LNCaP clone FGC (cell line): ENCODE measurements at regions not wholly inside any gene's neighbourhood (a gene's known extent, or its start where the extent isn't known, plus 50 kb on each side); places are given as distances from the start of the nearest gene placed in this dataset.

ENCODE experiments used
- DNase-seq: peaks from one replicate; pipeline ENCODE4 v3.0.0-alpha.2; 2011; ENCODE audit warnings: low read depth
- H3K4me3 ChIP-seq: 2 replicates; pipeline ENCODE4 v1.5.1; 2011; ENCODE audit warnings: mild to moderate bottlenecking, low read depth, low read length, control low read depth
- CTCF ChIP-seq: IDR thresholded peaks from 2 replicates; pipeline ENCODE4 v1.5.1; 2012; ENCODE audit warnings: mild to moderate bottlenecking; ENCODE audit not compliant: control insufficient read depth, insufficient read depth; ENCODE audit errors: extremely low read depth

- TF ChIP-seq CTCF, result no peak
- no peak for DNase-seq
- H3K4me3 ChIP-seq, result no peak overlapping the region
Observed at GRCh38 chr15:52994290-52994689, 204.2 kb upstream of the ONECUT1 start.

GRCh38 chr15:52984507-52984906 lies 194.4 kb upstream of the ONECUT1 start:
- no peak for TF ChIP-seq CTCF
- H3K4me3 ChIP-seq, result no peak overlapping the region
- no peak for DNase-seq

GRCh38 chr15:52980446-52980845 lies 190.3 kb upstream of the ONECUT1 start:
- no peak overlapping the region for H3K4me3 ChIP-seq
- no peak for TF ChIP-seq CTCF
- DNase-seq, result no peak

GRCh38 chr15:52976516-52977075 lies 186.5 kb upstream of the ONECUT1 start:
- TF ChIP-seq CTCF, result no peak
- H3K4me3 ChIP-seq, result no peak overlapping the region
- no peak for DNase-seq

GRCh38 chr15:52975941-52976449 lies 185.9 kb upstream of the ONECUT1 start:
- no peak for TF ChIP-seq CTCF
- H3K4me3 ChIP-seq, result no peak overlapping the region
- DNase-seq, result peak; percentile 33

- no peak overlapping the region for H3K4me3 ChIP-seq
- no peak for TF ChIP-seq CTCF
- DNase-seq, result no peak
Observed at GRCh38 chr15:52963865-52964264, 173.7 kb upstream of the ONECUT1 start.

- H3K4me3 ChIP-seq, result no peak overlapping the region
- 0 out of 2 replicates have a peak, but pooled peaks have one; percentile 22 for TF ChIP-seq CTCF
- no peak for DNase-seq
Observed at GRCh38 chr15:52960283-52960682, 170.1 kb upstream of the ONECUT1 start.
